HG02870 (cell line): ENCODE measurements at regions not wholly inside any gene's neighbourhood (a gene's known extent, or its start where the extent isn't known, plus 50 kb on each side); places are given as distances from the start of the nearest gene placed in this dataset.
"Not testable (repeated sequence)": the region's sequence is repeated elsewhere in the genome, so short reads cannot be mapped to it uniquely, and the experiment has no call there.

Experiments
- ATAC-seq: cut with Tn5 transposase; IDR thresholded peaks from one replicate; pipeline ENCODE4 v1.9.1; 2021; ENCODE audit warnings: mild to moderate bottlenecking, moderate library complexity; ENCODE audit not compliant: unreplicated experiment

GRCh38 chr17:70278844-70279462 is 109.6 kb downstream of the KCNJ2 start:
- no peak for ATAC-seq

GRCh38 chr17:70286391-70286790 is 117.1 kb downstream of the KCNJ2 start:
- ATAC-seq, result no peak

- ATAC-seq, result no peak
Observed at GRCh38 chr17:70288540-70289290, 119.4 kb downstream of the KCNJ2 start.

GRCh38 chr17:70290770-70291169 is 121.4 kb downstream of the KCNJ2 start:
- no peak for ATAC-seq

- no peak for ATAC-seq
Observed at GRCh38 chr17:70292366-70292765, 123.0 kb downstream of the KCNJ2 start.

GRCh38 chr17:70293564-70294310 is 124.4 kb downstream of the KCNJ2 start:
- ATAC-seq, result not testable (repeated sequence)

GRCh38 chr17:70295329-70295728 is 126.0 kb downstream of the KCNJ2 start:
- ATAC-seq, result no peak

- ATAC-seq, result no peak
Observed at GRCh38 chr17:70295731-70296130, 126.4 kb downstream of the KCNJ2 start.

- no peak for ATAC-seq
Observed at GRCh38 chr17:70296456-70296855, 127.1 kb downstream of the KCNJ2 start.

GRCh38 chr17:70297397-70297796 is 128.1 kb downstream of the KCNJ2 start:
- no peak for ATAC-seq

GRCh38 chr17:70298929-70299531 is 129.7 kb downstream of the KCNJ2 start:
- peak; percentile 65 for ATAC-seq

- ATAC-seq, result no peak
Observed at GRCh38 chr17:70307430-70308225, 138.3 kb downstream of the KCNJ2 start.

- no peak for ATAC-seq
Observed at GRCh38 chr17:70308618-70309017, 139.3 kb downstream of the KCNJ2 start.

GRCh38 chr17:70310221-70310672 is 140.9 kb downstream of the KCNJ2 start:
- no peak for ATAC-seq

GRCh38 chr17:70313086-70313852 is 143.9 kb downstream of the KCNJ2 start:
- no peak for ATAC-seq

GRCh38 chr17:70314096-70314495 is 144.8 kb downstream of the KCNJ2 start:
- ATAC-seq, result no peak

- ATAC-seq, result no peak
Observed at GRCh38 chr17:70314506-70314905, 145.2 kb downstream of the KCNJ2 start.

- ATAC-seq, result no peak
Observed at GRCh38 chr17:70317421-70317820, 148.1 kb downstream of the KCNJ2 start.

GRCh38 chr17:70318051-70318450 is 148.7 kb downstream of the KCNJ2 start:
- no peak for ATAC-seq

- ATAC-seq, result no peak
Observed at GRCh38 chr17:70319516-70319915, 150.2 kb downstream of the KCNJ2 start.
